SHP77 treated with DMSO at 0.1 percent for 48 hours (cell line): ENCODE measurements at regions not wholly inside any gene's neighbourhood (a gene's known extent, or its start where the extent isn't known, plus 50 kb on each side); places are given as distances from the start of the nearest gene placed in this dataset.

Experiments
- DNase-seq: peaks from one replicate; lab custom pipeline; 2025; lab: John Stamatoyannopoulos, UW

DNA sequence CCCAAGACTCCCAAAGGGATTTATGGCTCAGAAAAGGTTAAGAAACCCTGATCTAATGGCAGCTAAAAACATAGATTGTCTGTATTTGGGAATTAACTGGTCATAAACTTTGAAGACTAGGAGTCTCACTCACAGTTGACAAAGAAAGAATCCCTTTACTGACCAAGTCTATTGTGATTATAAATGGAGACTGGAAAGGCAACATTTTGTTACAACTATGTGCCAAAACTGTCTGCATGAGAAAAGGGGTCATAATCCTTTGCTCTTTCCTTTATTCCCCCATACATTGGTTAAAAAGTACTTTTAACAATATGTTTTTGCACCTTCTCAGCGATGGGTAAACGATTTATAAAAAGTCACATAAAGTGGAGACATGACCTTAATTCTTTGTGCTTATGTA lies 206.9 kb upstream of the MAP3K7 start:
- DNase-seq, result no peak

DNA sequence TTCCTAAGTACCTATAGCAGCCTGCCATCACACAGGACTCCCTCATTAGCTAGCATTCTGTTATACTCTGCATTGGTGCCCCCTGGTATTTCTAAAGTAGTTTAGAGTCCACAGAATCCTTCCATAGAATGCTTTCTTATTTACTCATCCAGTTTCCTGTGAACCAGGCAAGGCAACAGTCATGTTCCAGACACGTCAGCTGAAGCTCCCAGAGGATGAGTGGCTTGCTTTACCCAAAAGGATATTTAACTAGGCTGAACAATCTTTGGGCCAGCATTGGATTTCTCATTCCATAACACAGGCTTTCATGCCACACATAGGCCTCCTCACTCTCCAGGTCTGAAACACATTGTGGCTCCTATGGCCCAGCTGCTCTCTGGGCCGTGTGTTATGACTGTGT lies 203.8 kb upstream of the MAP3K7 start:
- DNase-seq, result no peak

DNA sequence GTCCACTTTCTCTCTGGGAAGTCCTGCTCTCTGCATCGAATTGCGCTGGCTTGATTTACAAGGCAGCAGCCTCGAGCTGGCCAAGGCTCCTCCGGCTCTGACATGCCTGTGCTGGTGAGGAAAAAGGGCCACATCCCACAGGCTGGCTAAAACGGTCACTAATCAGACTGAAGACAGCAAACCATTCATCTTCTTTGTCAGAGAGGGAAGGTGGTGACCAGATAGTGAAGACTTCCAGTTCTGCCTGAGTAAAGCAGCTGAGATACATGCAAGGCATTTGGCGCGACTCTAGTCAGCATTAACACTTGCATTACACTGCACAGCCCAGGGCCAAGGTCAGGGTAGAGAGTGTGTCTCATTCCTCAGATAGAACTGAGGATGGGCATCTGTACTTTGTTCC lies 203.2 kb upstream of the MAP3K7 start:
- DNase-seq, result no peak

DNA sequence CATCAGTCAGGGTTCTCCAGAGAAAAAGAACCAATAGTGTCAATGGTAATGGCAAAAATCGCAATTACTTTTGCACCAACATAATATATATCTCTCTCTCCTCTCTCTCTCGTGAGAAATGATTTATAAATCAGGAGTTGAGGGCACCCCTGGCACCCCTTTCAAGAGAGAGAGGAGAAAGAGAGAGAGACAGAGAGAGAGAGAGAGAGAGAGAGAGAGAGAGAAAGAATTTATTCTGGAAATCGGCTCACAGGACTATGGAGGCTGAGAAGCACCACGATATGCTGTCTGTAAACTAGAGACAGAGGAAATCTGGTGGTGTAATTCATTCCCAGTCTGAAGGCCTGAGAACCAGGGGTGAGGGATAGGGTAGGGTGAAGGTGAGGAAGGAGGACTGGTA lies 201.9 kb upstream of the MAP3K7 start:
- no peak for DNase-seq

DNA sequence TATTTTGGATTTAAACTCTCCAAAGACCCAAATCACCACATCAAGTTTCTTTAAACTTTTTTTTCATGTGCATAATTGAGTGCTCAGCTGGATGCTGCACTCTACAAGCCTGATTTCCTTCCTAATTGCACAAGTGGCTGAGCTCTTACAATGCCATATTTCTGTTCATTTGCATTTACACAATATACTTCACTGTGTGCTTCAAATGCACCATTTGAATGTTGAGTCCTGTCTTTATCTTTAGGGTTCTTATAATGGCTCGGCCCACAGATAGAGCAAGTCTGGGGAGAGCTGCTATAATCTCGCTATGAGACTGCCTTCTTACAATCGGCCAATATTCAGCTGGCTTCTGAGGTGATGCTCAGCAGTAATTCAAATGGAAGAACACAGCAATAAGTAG lies 200.6 kb upstream of the MAP3K7 start:
- DNase-seq, result no peak

DNA sequence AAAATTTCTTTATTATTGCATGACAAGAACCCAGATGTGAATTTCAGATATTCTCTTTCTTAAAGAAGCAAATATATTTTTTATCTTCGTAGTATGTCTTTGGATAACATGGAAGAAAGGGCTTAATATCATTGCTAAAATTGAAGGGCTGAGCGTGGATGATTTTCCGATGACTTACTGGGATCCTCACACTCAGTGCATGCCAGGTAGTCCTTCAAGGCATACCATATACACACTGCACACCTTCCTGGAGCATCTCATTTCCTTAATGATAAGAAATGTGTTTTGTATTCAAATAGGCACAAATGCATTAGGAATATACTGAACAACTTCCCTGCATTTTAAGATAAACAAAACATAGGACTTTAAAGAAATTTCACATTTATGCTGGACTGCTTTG lies 193.9 kb upstream of the MAP3K7 start:
- DNase-seq, result no peak

DNA sequence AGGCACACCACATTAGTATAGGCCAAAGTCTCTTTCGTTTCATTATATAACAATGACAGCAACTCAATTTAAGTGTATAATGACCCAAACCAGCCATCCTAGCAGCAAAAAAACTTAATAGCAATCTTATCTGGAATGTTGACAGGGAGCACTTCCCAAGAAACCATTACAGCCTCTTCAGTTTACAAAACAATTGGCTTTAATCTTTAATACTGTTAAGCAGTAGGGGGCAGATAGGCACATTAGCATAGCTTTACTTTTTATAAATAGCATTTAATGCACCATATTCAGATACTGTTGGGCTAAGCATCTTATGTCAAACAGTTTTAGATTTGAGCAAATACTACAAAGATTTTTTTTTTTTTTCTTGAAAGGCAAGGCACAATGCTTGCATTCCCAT lies 193.3 kb upstream of the MAP3K7 start:
- DNase-seq, result no peak

DNA sequence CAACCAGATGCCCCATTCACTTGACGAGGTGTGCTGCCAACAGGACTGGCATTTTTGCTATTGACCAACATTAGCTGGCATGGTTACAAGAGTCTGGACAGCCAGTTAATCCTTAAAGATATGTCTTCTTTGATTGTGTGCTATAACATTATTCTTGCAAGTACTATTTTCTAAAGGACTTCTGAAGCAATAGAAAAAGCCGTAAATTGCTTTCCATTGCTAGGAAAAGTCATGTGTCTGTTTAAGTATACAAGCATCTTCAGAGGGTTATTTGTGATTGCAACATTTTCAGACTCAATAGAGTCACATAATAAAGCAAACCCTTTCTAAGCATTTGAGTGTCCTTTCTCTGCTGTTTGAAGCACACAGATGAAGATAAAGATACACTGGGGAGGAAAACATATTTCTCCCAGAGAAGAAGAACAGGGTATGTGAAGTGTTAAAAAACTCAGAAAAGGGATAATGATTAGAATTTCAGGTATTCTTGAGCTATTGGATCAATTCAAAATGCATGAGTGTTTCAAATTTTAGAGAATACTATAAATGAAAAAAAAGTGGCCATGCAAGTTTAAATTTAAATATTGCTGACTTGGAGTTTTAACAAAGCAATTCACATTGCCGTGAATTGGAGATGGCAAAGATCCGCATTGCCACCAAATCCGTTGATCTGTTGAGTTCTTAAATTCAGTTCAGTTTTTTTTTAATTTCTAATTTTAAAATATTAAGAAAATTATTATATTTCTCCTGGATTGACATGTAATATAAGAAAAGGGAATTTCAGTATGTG lies 191.7 kb upstream of the MAP3K7 start:
- DNase-seq, result no peak

DNA sequence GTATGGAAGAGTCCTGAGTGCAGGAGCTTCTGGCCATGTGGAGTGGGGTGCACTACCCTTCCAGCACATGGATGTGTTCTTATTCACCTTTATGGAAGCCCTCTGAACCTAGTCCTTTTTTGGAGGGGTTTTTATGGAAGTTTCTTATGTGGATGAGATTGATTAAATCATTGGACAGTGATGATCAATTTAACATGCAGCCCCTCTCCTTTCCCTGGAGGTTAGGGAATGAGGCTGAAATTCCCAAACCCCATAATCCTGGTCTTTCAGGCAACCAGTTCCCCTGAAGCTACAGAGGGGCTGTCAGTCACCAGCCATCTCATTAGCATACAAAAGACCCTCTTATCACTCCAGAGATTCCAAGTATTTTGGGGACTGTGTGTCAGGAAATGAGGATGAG lies 183.9 kb upstream of the MAP3K7 start:
- DNase-seq, result no peak

DNA sequence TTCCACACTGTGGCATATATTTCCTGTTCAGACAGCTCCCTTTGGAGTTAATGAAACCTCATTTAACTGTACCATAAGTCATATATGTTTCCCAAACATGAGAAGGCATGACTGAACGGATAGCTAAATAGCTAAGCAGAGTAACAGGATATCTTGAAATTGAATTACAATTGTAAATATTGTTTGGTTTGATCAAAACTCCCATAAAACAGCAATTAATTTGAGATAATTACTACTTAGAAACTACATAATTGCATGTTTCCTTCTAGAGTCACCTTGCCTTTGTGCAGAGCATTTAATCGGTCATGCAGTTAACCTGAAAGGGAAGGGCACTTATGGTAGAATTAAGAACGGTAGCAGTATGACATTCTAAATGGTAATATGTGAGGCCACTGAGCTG lies 179.0 kb upstream of the MAP3K7 start:
- no peak for DNase-seq

DNA sequence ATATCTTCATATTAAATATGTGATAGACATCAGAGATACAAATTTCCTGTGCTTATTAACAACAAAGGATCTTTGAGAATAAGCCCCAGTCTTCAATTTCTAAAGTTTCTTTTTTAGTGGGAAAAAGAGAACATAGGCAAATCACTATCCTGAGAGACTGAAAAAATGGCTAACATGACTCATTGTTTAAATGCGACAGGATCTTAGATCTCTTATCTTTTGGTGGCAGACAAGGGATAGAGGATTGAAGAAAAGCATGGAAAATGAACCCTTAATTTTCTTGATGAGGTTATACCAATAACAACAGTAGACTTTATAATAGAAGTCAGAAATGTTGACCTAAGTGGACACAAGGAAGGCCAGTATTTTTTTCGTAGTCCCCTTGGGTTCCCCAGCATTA lies 178.6 kb upstream of the MAP3K7 start:
- no peak for DNase-seq

DNA sequence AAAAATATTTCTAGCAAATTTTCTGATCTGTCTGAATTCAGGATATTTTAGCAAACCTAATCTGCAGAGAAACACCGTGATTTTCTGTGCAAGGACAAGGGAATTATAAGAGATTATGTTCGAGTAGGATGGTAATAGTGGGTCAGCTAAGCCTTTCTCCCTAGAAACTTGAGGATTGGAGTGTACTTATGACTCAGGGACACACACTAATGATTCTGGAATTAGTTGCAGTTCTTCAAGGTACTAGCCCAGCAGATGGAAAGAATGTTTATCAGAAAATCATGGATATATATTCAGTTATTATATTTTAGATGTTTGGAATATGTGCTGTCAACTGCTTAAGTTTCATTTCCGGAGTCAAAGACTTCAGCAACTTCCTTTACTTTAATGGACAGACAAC lies 177.1 kb upstream of the MAP3K7 start:
- DNase-seq, result no peak

DNA sequence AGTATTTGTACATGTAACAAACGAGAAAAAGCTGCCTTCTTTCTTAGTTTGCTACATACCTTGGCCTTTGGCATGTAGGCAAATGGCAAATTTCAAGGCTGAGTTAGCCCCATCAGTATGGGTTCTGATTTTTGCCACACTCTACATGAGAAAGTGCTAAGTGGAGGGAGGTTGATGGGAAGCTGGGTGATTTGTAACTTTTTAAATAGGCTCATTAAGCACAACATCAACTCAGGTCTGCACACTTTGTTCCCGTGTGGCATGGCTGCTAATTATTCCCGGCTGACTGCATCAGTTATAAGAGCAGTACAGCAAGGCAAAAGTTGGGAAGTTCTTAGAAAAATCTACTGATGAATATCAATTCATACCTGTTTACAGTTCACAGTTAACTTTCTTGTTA lies 172.8 kb upstream of the MAP3K7 start:
- DNase-seq, result no peak

DNA sequence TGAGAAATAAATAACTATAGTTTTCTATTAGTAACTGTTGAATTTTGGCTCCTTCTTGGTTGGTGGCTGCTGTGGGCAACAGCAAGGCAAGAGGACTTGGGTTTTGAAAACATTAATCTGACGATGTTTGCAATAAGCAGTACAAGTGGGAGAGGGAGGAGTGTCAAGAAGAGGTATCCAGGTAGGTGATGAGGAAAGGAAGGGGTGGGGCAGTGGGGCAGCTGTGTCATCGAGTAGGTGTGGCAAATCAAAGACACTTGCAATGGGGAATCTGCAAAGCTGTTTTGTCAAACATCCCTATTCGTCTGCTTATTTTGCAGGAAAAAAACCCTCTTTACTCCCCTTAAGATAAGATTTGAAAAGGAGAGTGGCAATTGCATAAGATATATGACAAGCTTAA lies 171.9 kb upstream of the MAP3K7 start:
- no peak for DNase-seq

DNA sequence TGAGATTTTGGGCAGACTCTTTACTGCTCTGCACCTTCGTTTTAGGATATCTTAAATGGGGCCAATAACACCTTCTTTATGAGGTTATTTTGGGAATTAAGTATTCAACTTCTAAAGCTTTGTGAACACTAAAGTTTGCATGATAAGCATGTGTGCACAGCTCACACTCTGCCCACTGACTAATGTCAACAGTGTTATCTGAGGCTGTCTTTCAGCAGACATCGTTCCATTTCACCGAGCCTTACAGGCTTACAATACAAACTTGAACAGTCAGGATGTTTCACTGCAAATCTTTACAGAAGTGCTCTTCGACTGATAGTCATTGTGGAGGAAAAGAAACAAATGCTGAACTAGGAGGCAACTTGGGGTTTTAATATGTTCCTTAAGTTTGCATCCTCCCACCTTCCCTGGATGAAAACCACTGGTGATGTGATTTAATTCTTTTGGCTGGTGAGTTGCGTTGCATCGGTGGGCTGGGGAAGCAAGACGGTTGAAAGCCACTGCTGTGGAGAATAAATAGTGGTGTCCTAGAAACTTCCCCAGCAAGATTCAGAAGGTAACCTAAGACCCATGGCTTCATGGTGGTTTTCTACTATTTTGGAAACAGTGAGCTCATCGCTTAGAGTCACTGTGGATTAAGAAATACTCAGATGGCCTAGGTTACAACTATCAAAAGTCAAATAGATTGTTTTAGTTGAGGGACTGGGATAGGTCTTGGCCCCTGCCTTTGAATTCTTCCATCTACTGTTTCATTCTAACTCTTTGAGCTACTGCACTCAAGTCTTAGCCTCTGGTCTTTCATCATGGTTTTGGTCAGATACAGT lies 167.2 kb upstream of the MAP3K7 start:
- DNase-seq, result no peak

DNA sequence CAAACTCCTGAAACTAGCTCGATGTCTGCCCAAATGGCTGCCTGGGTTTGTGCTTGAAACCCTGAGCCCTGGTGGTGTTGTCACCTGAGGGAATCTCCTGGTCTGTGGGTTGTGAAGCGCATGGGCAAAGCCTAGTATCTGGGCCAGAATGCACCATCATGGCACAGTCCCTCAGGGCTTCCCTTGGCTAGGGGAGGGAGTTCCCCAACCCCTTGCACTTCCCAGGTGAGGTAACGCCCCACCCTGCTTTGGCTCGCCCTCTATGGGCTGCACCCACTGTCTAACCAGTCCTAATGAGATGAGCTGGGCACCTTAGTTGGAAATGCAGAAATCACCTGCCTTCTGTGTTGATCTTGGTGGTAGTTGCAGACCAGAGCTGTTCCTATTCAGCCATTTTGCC lies 152.9 kb upstream of the MAP3K7 start:
- no peak for DNase-seq

DNA sequence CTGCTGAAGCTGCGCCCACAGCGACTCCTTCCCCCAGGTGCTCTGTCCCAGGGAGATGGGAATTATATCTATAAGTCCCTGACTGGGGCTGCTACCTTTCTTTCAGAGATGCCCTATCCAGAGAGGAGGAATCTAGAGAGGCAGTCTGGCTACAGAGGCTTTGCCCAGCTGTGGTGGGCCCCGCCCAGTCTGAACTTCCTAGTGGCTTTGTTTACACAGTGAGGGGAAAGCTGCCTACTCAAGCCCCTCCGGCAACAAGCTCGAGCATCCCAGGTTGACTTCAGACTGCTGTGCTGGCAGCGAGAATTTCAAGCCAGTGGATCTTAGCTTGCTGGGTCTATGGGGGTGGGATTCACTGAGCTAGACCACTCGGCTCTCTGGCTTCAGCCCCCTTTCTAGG lies 152.5 kb upstream of the MAP3K7 start:
- DNase-seq, result no peak

DNA sequence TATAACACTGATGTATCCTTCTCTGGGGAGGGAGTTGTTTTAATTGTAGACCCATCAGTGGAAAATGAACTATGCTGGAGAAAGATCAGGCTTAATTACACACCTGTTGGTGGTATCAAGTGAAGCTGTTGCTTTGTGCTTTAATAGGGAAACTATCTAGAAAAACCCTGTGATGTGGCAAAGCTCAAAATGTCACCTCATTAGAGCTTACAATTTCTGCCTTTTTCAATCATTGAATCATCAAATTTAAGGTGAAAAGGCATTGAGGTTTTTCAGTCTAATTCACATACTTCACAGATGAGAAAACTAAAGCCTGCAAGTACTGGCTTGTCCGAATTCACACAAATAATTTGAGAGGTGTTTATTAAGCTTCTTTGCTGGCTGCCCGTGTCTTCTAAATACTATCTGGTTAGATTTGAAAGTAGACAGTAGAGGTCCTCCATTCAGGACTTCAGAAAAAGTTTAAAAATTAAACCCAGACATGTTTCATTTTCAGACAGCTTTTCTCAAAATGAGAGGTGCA lies 143.3 kb upstream of the MAP3K7 start:
- DNase-seq, result no peak

DNA sequence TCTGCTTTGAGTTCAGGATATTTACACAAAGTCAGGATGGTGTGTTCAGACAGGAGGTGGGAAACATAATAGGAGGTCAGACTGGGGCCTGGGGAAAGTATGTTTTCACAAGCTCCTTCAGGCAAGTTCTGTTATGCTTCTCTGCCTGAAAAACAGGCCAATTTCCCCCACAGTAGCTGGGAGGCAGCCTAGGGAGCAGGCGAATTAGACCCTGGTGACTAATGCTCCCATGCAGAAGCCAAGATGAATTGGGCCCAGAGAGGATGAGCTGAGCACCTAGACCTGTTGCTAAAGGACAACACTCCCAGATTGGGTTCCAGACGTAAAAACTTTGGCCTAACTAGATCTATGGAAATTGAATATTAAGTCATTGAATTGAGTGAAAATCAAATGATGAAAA lies 142.2 kb upstream of the MAP3K7 start:
- DNase-seq, result no peak

DNA sequence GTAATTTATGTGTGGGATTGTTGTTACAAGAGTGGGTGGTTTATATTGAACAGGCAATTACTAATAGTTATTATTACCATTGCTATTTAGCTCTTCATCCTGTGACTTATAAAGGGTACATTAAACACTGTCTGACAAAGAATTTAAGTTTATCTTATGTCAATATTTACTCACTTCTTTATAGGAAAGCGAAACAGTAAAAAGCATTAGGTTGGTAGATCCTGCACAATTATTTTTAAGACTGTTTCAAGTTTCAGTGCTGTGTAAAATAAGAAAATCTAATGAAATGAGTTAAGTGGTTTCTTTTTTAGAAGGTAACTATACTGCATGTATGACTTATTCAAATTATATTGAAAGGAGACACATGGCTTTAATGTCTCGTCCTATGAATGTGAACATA lies 135.8 kb upstream of the MAP3K7 start:
- no peak for DNase-seq

DNA sequence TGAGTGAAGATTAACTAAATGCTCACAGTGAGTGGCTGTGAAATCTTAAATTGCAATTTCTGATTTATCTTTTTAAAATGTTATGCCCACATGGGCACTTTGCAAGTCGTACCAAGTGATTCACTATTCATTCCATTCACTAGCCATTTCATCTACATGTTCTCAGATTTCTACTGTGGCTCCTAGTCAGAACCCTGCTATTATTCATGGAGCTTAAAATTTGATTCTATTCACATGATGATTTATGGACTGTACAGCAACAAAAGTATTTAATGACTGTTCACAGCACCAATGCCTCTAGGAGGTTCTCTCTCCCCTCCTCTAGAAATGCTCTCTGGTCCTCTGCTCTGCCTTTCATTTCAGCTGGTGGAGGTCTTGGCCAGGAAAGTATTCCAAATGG lies 133.5 kb upstream of the MAP3K7 start:
- no peak for DNase-seq

DNA sequence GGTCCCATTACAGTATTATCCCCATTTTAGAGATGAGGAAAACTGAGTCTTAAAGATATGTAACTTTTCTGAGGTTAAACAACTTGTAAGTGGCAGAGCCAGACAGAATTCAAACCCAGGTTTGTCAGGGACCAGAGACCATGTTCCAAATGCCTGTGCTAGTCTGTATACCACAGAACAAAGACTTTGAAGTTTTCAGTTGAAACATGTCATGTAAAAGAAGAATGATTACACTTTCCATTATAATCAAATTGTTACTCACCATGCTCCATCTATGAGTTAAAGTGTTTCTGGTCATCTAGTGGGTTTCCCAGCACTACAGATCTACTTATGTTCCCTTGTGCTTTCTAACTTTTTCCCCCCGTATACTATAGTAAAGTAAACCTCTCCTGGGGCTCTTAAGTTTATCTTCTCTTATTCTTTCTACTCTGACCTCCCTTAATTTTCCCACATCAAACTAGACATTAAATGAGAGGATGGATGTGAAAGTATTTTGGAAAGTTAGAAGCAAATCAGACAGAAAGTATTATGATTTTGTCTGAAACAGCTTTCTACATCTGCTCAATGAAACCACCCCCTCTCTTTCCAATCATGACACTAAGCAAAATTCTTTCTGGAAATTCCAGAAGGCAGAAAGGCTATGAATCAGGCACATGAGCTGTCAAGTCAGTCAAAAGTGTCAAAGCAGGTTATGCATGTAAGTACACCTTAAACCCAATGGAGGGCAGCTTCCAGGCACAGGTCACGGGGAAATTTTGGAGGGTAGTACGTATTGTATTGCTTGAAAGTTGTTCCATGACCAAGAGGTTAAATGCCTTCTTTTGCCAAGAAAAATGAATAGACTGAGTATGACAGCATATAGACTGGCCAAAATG lies 132.7 kb upstream of the MAP3K7 start:
- no peak for DNase-seq
